Endothelial cell of umbilical vein (primary cell): ENCODE measurements at regions not wholly inside any gene's neighbourhood (a gene's known extent, or its start where the extent isn't known, plus 50 kb on each side); places are given as distances from the start of the nearest gene placed in this dataset.

ENCODE experiments used
- EZH2 ChIP-seq: IDR thresholded peaks from 2 replicates; pipeline ENCODE4 v1.6.1; 2012; ENCODE audit warnings: borderline replicate concordance, low read depth, mild to moderate bottlenecking, moderate library complexity, low read length, inconsistent platforms; ENCODE audit not compliant: severe bottlenecking
- FOS ChIP-seq: IDR thresholded peaks from 2 replicates; pipeline ENCODE4 v1.6.1; 2011; ENCODE audit warnings: mild to moderate bottlenecking, low read length, moderate library complexity, borderline replicate concordance; ENCODE audit not compliant: insufficient read depth
- GATA2 ChIP-seq: IDR thresholded peaks from 2 replicates; pipeline ENCODE4 v1.7.0; 2011; ENCODE audit warnings: low read depth, mild to moderate bottlenecking, moderate library complexity, mixed read lengths, low read length; ENCODE audit not compliant: insufficient read length, insufficient read depth
- MAX ChIP-seq: IDR thresholded peaks from 2 replicates; pipeline ENCODE4 v1.6.1; 2011; ENCODE audit not compliant: insufficient read depth, insufficient read length
- MYC ChIP-seq: IDR thresholded peaks from one replicate; pipeline ENCODE4 v1.6.1; 2011; ENCODE audit warnings: mild to moderate bottlenecking, low read depth, low read length
- POLR2A ChIP-seq: IDR thresholded peaks from 2 replicates; pipeline ENCODE4 v1.6.1; 2012; ENCODE audit warnings: low read depth, mild to moderate bottlenecking, control low read depth, low read length
- POLR2AphosphoS5 ChIP-seq: IDR thresholded peaks from 2 replicates; pipeline ENCODE4 v1.6.1; 2012; ENCODE audit warnings: low read depth, mild to moderate bottlenecking, control low read depth, low read length, moderate library complexity; ENCODE audit not compliant: insufficient read depth
- TF ChIP-seq, protein P1 (sequence below), 2 donors: IDR thresholded peaks; 1 replicate in 1 of 2; 2 replicates in 1 of 2; pipeline ENCODE4 v1.5.1; 2011; ENCODE audit warnings: low read length in 2 of 2, mild to moderate bottlenecking in 2 of 2, moderate library complexity in 2 of 2, control low read depth in 1 of 2, inconsistent platforms in 1 of 2, low read depth in 1 of 2; ENCODE audit not compliant: insufficient read depth in 1 of 2; ENCODE audit errors: extremely low read depth in 1 of 2

DNA sequence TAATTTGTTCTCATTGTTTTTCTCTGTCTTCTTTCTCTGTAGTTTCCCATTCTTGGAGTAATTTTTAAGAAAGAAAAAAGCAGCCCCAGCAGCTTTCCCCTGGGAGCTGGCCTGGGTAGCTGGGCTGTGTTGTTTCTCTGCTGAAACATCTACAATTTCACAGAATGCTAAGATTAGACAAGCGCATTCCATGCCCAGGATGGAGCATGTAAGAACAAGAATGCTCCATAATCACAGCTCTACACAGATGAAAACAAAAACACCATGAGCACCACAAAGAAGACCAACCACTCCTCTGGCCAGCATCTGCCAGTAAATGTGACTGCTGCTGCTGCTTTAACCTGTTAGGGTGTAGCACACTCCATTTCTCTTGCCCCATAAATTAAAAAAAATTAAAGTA, 239.2 kb upstream of the SLITRK1 start:
- TF ChIP-seq, protein P1, sequence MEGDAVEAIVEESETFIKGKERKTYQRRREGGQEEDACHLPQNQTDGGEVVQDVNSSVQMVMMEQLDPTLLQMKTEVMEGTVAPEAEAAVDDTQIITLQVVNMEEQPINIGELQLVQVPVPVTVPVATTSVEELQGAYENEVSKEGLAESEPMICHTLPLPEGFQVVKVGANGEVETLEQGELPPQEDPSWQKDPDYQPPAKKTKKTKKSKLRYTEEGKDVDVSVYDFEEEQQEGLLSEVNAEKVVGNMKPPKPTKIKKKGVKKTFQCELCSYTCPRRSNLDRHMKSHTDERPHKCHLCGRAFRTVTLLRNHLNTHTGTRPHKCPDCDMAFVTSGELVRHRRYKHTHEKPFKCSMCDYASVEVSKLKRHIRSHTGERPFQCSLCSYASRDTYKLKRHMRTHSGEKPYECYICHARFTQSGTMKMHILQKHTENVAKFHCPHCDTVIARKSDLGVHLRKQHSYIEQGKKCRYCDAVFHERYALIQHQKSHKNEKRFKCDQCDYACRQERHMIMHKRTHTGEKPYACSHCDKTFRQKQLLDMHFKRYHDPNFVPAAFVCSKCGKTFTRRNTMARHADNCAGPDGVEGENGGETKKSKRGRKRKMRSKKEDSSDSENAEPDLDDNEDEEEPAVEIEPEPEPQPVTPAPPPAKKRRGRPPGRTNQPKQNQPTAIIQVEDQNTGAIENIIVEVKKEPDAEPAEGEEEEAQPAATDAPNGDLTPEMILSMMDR (IDR thresholded peaks at IDR 0.05; ENCODE audit: extremely low read depth in 1 of 2, insufficient read depth in 1 of 2, low read depth in 1 of 2, low read length in 2 of 2), result no peak
- TF ChIP-seq EZH2 (no peak), MYC (no peak), FOS (no peak), POLR2A (no peak), MAX (no peak), GATA2 (no peak), POLR2AphosphoS5 (no peak)
